Stomach (tissue), 4 donors: ENCODE measurements at regions not wholly inside any gene's neighbourhood (a gene's known extent, or its start where the extent isn't known, plus 50 kb on each side); places are given as distances from the start of the nearest gene placed in this dataset.

Source experiments
- EP300 ChIP-seq: sonication (generic); formaldehyde crosslinking; IDR thresholded peaks from one replicate; pipeline ENCODE4 v1.6.1; 2017; ENCODE audit warnings: antibody characterized with exemption
- POLR2A ChIP-seq, 4 donors: fragments of 450-650 bp; IDR thresholded peaks; one replicate each; pipeline ENCODE4 v1.6.1; 2016; ENCODE audit warnings: antibody characterized with exemption in 4 of 4, control low read depth in 2 of 4, mild to moderate bottlenecking in 1 of 4, moderate library complexity in 1 of 4
- TF ChIP-seq, protein P1 (sequence below), 7 experiments: fragments of 450-650 bp in 4 of 7; fragments of 200-600 bp in 3 of 7; sonication (generic) in 3 of 7; IDR thresholded peaks; one replicate each; pipeline ENCODE4 v1.5.1; 2016 to 2019; ENCODE audit warnings: antibody characterized with exemption in 7 of 7, control low read depth in 2 of 7, mild to moderate bottlenecking in 1 of 7

- TF ChIP-seq, protein P1, sequence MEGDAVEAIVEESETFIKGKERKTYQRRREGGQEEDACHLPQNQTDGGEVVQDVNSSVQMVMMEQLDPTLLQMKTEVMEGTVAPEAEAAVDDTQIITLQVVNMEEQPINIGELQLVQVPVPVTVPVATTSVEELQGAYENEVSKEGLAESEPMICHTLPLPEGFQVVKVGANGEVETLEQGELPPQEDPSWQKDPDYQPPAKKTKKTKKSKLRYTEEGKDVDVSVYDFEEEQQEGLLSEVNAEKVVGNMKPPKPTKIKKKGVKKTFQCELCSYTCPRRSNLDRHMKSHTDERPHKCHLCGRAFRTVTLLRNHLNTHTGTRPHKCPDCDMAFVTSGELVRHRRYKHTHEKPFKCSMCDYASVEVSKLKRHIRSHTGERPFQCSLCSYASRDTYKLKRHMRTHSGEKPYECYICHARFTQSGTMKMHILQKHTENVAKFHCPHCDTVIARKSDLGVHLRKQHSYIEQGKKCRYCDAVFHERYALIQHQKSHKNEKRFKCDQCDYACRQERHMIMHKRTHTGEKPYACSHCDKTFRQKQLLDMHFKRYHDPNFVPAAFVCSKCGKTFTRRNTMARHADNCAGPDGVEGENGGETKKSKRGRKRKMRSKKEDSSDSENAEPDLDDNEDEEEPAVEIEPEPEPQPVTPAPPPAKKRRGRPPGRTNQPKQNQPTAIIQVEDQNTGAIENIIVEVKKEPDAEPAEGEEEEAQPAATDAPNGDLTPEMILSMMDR (IDR thresholded peaks at IDR 0.05) = no peak
- TF ChIP-seq POLR2A (IDR thresholded peaks at IDR 0.05) = no peak
- TF ChIP-seq EP300 = no peak
Measured at GRCh38 chr6:142700032-142700431, 244.9 kb downstream of the HIVEP2 start.
